ENCODE measurements at regions not wholly inside any gene's neighbourhood (a gene's known extent, or its start where the extent isn't known, plus 50 kb on each side); places are given as distances from the start of the nearest gene placed in this dataset.
"Not testable (repeated sequence)": the region's sequence is repeated elsewhere in the genome, so short reads cannot be mapped to it uniquely, and the experiment has no call there.

- no peak for DNase-seq (ENCODE audit: low read depth)
Observed at GRCh38 chr22:22744412-22745224, 100.2 kb downstream of the GGTLC2 start.

GRCh38 chr22:22745225-22746060 lies 101.0 kb downstream of the GGTLC2 start:
- no peak for DNase-seq (ENCODE audit: low read depth)

- no peak for DNase-seq (ENCODE audit: low read depth)
Observed at GRCh38 chr22:22746061-22746962, 101.9 kb downstream of the GGTLC2 start.

GRCh38 chr22:22746963-22747933 lies 102.8 kb downstream of the GGTLC2 start:
- DNase-seq (ENCODE audit: low read depth), result no peak

- no peak for DNase-seq (ENCODE audit: low read depth)
Observed at GRCh38 chr22:22748297-22748743, 103.9 kb downstream of the GGTLC2 start.

DNA sequence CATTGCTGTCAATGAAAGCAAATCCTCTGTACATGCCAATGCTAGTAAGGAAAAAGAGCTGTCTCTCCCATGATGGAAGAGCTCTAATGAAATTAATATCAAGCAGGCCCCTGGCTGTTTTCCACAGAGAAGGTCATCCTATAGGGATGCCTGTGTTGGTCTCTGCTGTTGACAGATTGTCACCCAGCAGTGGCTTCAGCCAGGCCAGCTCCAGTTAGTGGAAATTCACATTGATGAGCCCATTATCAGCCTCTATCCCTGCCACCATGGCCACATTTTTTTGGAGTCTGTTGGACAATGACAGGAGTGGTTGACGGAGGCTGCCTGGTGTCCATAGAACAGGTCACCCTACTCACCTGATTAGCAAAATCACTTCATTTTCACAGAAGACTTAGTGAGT lies 104.3 kb downstream of the GGTLC2 start:
- DNase-seq (ENCODE audit: low read depth), result no peak

DNA sequence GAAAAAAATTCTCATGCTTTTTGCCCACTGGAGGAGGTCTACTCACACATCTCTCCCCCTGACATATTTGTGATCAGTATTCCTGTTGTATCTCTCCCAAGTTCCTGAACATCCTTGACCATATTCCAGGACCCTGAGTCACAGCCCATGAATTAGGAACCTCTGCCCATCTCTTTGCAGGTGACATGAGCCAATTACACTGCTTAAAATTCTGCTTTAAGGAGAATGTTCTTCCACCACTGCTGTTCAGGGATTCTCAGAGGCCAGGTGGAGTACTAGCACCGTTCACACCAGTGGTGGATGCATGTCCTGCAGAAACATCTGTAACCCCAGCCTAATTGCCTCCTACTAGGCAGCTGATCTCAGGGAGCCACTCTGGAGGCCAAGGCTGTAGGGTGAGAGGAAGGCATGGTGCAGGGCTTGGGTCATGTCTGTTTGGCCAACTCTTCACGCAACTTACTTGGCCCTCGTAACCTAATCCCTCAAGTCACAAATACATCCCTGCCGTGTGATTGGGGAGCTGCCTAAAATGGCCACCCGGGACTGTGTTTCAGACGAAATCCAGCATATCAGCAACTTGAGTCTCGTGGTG lies 104.8 kb downstream of the GGTLC2 start:
- no peak for DNase-seq (ENCODE audit: low read depth)

DNA sequence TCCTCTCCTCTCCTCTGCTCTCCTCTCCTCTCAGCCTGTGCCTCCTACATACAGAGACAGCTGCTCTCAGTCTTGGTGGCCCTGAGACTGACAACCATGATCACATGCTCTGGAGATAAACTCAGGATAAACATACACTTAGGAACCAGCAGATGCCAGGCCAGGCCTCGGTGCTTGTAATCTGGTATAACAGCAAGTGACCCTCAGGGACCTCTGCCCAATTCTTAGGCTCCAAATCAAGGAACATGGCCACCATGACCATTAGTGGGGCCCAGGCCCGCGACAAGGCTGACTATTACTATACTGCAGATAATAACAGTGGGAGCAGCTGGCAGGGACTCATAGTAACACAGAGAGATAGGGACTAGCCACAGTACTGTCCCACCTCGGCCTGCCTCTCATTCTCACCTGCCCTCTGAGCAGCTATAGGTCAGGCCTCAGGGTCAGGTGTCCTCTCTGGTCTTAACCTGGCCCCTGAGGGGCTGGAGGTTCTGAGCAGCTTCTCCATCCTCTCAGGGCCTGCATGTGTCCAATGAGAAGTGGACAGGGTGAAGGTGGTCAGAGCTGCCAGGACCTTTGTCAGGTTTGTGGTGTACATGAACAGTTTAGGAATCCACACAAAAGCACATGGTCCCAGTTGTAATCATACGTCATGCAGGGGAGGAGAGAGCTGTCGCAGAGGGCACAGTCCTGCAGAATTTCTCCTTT lies 106.1 kb downstream of the GGTLC2 start:
- DNase-seq (ENCODE audit: low read depth), result no peak

DNA sequence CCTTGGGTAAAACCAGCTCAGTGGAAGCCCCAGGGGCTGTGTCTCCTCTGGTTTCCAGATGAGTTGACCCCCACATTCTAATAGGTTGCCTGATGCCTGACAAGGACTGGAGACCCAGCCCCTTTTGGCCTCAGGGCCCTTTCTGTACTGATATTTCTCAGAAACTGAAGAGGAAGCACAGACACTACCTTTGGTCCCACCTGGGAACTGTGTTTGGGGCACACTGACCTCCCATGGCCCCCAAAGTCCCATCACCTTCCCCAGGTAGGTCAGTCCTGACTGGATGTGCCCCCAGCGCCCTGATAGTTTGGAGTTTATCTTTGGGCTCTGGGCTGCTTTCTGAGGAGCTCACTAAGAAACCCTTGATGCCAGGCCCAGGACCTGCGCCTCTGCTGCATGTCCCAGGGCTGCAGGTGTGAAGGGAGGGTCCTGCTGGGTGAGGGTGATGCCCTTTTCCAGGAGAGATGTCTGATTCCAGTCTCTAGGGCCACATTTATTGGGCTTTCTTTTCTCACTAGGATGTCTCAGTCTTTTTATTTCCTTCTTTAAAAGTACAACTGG lies 106.7 kb downstream of the GGTLC2 start:
- no peak for DNase-seq (ENCODE audit: low read depth)

- DNase-seq (ENCODE audit: low read depth), result no peak
Observed at GRCh38 chr22:22752199-22752555, 107.8 kb downstream of the GGTLC2 start.

- DNase-seq (ENCODE audit: low read depth), result no peak
Observed at GRCh38 chr22:22752556-22753477, 108.4 kb downstream of the GGTLC2 start.

- DNase-seq (ENCODE audit: low read depth), result no peak
Observed at GRCh38 chr22:22753526-22754267, 109.3 kb downstream of the GGTLC2 start.

DNA sequence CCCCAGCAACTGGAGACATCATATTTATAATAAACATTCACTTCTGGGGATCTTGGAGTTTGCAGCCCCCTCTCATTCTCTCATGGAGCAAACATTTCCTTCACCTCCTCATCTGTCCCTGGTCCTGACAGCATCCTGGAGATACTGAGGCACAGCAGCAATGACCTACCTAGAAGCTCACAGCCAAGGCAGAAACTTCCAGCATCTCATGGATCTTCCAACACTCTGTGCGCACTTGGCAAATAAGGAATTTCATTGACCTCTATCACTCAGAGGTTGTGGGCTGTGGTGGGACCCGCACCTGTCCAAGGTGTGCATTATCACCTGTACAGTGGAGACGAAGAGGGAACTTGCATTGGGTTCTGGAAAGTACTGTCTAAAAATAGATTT lies 109.8 kb downstream of the GGTLC2 start:
- DNase-seq (ENCODE audit: low read depth), result no peak

- no peak for DNase-seq (ENCODE audit: low read depth)
Observed at GRCh38 chr22:22754961-22755777, 110.8 kb downstream of the GGTLC2 start.

DNA sequence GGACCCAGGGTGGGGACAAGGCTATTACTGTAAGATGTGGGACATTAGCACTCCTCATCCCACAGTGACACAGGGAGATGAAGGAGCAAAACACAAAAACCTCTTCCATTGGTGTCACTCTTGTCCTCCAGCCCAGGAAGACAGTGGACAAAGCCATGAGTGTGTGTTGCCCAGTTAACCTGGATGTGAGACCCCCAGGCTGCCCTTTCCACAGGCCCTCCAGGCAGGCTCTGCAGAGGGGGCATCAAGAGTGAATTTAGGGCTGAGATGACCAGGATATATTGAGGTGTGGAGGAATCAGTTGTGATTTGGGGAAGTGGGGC lies 111.3 kb downstream of the GGTLC2 start:
- no peak for DNase-seq (ENCODE audit: low read depth)

- DNase-seq (ENCODE audit: low read depth), result no peak
Observed at GRCh38 chr22:22756109-22756508, 111.7 kb downstream of the GGTLC2 start.

DNA sequence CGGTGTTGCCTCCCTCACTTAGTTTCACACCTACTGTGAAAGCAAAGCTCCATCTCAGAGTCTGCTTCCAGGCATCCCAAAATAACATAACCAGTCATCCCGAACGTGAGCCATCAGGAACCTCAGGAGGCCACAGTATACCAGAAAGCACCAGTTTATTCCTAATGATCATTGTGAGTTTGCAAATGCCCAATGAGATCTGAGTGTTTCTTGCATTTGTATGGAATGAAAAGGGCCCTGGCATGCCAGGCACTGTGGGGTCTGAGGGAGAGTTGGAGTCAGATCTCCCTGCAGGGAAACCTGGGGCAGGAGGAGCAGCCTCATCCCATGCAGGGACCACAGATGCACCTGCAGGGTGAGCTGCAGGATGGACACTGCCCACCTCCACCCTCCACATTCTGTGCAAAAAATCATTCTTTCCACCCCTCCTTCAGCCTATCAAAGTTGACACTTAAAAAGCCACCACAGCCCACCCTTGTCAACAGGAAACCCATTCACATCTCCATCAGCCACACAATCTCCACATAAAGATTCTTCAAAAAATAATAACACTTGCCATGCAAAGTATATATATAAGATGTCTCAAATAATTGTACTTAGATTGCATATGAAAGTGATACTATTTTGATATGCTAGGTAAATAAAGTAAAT lies 112.3 kb downstream of the GGTLC2 start:
- not testable (repeated sequence) for DNase-seq (ENCODE audit: low read depth)

Data from non-pigmented ciliary epithelial cell (primary cell).